ENCODE measurements at regions not wholly inside any gene's neighbourhood (a gene's known extent, or its start where the extent isn't known, plus 50 kb on each side); places are given as distances from the start of the nearest gene placed in this dataset.

- TF ChIP-seq CTCF (IDR thresholded peaks at IDR 0.05; ENCODE audit: poor library complexity, severe bottlenecking) (no peak), EP300 (conservative IDR thresholded peaks at IDR 0.05; ENCODE audit: poor library complexity, severe bottlenecking) (no peak), TAF1 (IDR thresholded peaks at IDR 0.05; ENCODE audit: low read depth) (no peak), EZH2 (IDR thresholded peaks at IDR 0.05; ENCODE audit: borderline replicate concordance, insufficient read depth, low read length, poor library complexity, severe bottlenecking) (no peak), POLR2AphosphoS5 (IDR thresholded peaks at IDR 0.05) (peak; percentile 32)
- TF ChIP-seq, protein P1, sequence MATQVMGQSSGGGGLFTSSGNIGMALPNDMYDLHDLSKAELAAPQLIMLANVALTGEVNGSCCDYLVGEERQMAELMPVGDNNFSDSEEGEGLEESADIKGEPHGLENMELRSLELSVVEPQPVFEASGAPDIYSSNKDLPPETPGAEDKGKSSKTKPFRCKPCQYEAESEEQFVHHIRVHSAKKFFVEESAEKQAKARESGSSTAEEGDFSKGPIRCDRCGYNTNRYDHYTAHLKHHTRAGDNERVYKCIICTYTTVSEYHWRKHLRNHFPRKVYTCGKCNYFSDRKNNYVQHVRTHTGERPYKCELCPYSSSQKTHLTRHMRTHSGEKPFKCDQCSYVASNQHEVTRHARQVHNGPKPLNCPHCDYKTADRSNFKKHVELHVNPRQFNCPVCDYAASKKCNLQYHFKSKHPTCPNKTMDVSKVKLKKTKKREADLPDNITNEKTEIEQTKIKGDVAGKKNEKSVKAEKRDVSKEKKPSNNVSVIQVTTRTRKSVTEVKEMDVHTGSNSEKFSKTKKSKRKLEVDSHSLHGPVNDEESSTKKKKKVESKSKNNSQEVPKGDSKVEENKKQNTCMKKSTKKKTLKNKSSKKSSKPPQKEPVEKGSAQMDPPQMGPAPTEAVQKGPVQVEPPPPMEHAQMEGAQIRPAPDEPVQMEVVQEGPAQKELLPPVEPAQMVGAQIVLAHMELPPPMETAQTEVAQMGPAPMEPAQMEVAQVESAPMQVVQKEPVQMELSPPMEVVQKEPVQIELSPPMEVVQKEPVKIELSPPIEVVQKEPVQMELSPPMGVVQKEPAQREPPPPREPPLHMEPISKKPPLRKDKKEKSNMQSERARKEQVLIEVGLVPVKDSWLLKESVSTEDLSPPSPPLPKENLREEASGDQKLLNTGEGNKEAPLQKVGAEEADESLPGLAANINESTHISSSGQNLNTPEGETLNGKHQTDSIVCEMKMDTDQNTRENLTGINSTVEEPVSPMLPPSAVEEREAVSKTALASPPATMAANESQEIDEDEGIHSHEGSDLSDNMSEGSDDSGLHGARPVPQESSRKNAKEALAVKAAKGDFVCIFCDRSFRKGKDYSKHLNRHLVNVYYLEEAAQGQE (IDR thresholded peaks at IDR 0.05; ENCODE audit: borderline replicate concordance), result no peak
Measured at GRCh38 chr11:70671083-70671482, 272.8 kb downstream of the CTTN start.
